ENCODE measurements at regions not wholly inside any gene's neighbourhood (a gene's known extent, or its start where the extent isn't known, plus 50 kb on each side); places are given as distances from the start of the nearest gene placed in this dataset.

- no peaks in the 10 kb centered on the region for H3K27me3 ChIP-seq (ENCODE audit: control insufficient read depth in 4 of 4, insufficient read depth in 4 of 4, low read length in 3 of 4)
- no peak overlapping the region for H3K27ac ChIP-seq (ENCODE audit: low read depth in 1 of 2, low read length in 2 of 2)
- 27% methylated on average over 1 of the region's 1 CpG for WGBS
- no peaks in the 10 kb centered on the region for H3K9me3 ChIP-seq (ENCODE audit: control insufficient read depth in 4 of 4, low read length in 3 of 4)
- H3K9ac ChIP-seq (ENCODE audit: low read depth in 1 of 2, low read length in 2 of 2): no peak overlapping the region
- no peaks in the 10 kb centered on the region for H3K36me3 ChIP-seq (ENCODE audit: control insufficient read depth in 4 of 4, insufficient read depth in 3 of 4, low read depth in 1 of 4, low read length in 3 of 4)
- no peaks in the 10 kb centered on the region for H3K4me1 ChIP-seq (ENCODE audit: control insufficient read depth in 4 of 4, insufficient read depth in 4 of 4, low read length in 3 of 4)
- H3K4me3 ChIP-seq (ENCODE audit: low read depth in 1 of 3, low read length in 3 of 3): no peak overlapping the region
- no peak for DNase-seq (ENCODE audit: low spot score)
- TF ChIP-seq RAD21 (IDR thresholded peaks at IDR 0.05): peak; percentile 66 to 67
- no peak for TF ChIP-seq TAF1 (conservative IDR thresholded peaks at IDR 0.05)
- no peak for TF ChIP-seq ATF3 (IDR thresholded peaks at IDR 0.05)
- TF ChIP-seq CTCF (IDR thresholded peaks at IDR 0.05; ENCODE audit: low read depth, low read length, missing input control): peak; percentile 35
- TF ChIP-seq FOXA1 (IDR thresholded peaks at IDR 0.05): no peak
Measured at GRCh38 chr1:60425528-60425927, 352.0 kb upstream of the C1orf87 start.

GRCh38 chr1:60423146-60423780 is 349.7 kb upstream of the C1orf87 start:
- no peak for DNase-seq (ENCODE audit: low spot score)
- no peaks in the 10 kb centered on the region for H3K36me3 ChIP-seq (ENCODE audit: control insufficient read depth in 4 of 4, insufficient read depth in 3 of 4, low read depth in 1 of 4, low read length in 3 of 4)
- WGBS: 55% methylated on average over 5 of the region's 5 CpGs
- H3K9ac ChIP-seq (ENCODE audit: low read depth in 1 of 2, low read length in 2 of 2): no peak overlapping the region
- no peaks in the 10 kb centered on the region for H3K4me1 ChIP-seq (ENCODE audit: control insufficient read depth in 4 of 4, insufficient read depth in 4 of 4, low read length in 3 of 4)
- no peak overlapping the region for H3K4me3 ChIP-seq (ENCODE audit: low read depth in 1 of 3, low read length in 3 of 3)
- H3K27me3 ChIP-seq (ENCODE audit: control insufficient read depth in 4 of 4, insufficient read depth in 4 of 4, low read length in 3 of 4): no peaks in the 10 kb centered on the region
- TF ChIP-seq HNF4G (IDR thresholded peaks at IDR 0.05) (no peak), EGR1 (IDR thresholded peaks at IDR 0.05; ENCODE audit: low read depth in 2 of 2) (no peak), NR2F2 (IDR thresholded peaks at IDR 0.05) (no peak), FOXA1 (IDR thresholded peaks at IDR 0.05) (no peak), RXRA (IDR thresholded peaks at IDR 0.05) (no peak), FOXA2 (IDR thresholded peaks at IDR 0.05) (no peak), MAX (IDR thresholded peaks at IDR 0.05) (no peak), JUND (IDR thresholded peaks at IDR 0.05) (no peak), HNF4A (conservative IDR thresholded peaks at IDR 0.05) (no peak), ZBTB33 (IDR thresholded peaks at IDR 0.05) (no peak), REST (IDR thresholded peaks at IDR 0.05) (no peak), CTCF (IDR thresholded peaks at IDR 0.05; ENCODE audit: low read depth, low read length, missing input control) (no peak), SP1 (IDR thresholded peaks at IDR 0.05) (no peak), YY1 (IDR thresholded peaks at IDR 0.05) (no peak), ATF3 (IDR thresholded peaks at IDR 0.05) (no peak), TAF1 (conservative IDR thresholded peaks at IDR 0.05) (no peak)
- H3K9me3 ChIP-seq (ENCODE audit: control insufficient read depth in 4 of 4, low read length in 3 of 4): no peaks in the 10 kb centered on the region
- no peak overlapping the region for H3K27ac ChIP-seq (ENCODE audit: low read depth in 1 of 2, low read length in 2 of 2)
